H1 (cell line): ENCODE measurements at regions not wholly inside any gene's neighbourhood (a gene's known extent, or its start where the extent isn't known, plus 50 kb on each side); places are given as distances from the start of the nearest gene placed in this dataset.

ENCODE experiments used
- CHD2 ChIP-seq: IDR thresholded peaks from 2 replicates; pipeline ENCODE4 v1.6.1; 2012; ENCODE audit warnings: low read length, improper control_type of control experiment
- CTCF ChIP-seq, 3 experiments: IDR thresholded peaks; 1 replicate in 2 of 3; 2 replicates in 1 of 3; pipeline versions ENCODE4 v1.5.1 to v1.6.1; 2011; ENCODE audit warnings: low read length in 3 of 3, mild to moderate bottlenecking in 3 of 3, inconsistent platforms in 2 of 3, low read depth in 1 of 3, moderate library complexity in 1 of 3; ENCODE audit not compliant: insufficient read depth in 1 of 3; ENCODE audit errors: control extremely low read depth in 1 of 3
- EP300 ChIP-seq, 2 experiments: IDR thresholded peaks; 1 replicate in 1 of 2; 2 replicates in 1 of 2; pipeline ENCODE4 v1.6.1; 2011 to 2012; ENCODE audit warnings: low read depth in 2 of 2, low read length in 2 of 2, mild to moderate bottlenecking in 2 of 2, borderline replicate concordance in 1 of 2, inconsistent platforms in 1 of 2, moderate library complexity in 1 of 2
- GABPA ChIP-seq: IDR thresholded peaks from 2 replicates; pipeline ENCODE4 v1.6.1; 2011; ENCODE audit warnings: mild to moderate bottlenecking, low read length, moderate library complexity, borderline replicate concordance; ENCODE audit not compliant: insufficient read depth
- KDM1A ChIP-seq: fragments of 200-600, 300-600 bp; sonication (generic); IDR thresholded peaks from 2 replicates; pipeline ENCODE4 v1.7.1; 2016; ENCODE audit warnings: mild to moderate bottlenecking, low read length, borderline replicate concordance
- NRF1 ChIP-seq: IDR thresholded peaks from 2 replicates; pipeline ENCODE4 v1.6.1; 2011; ENCODE audit warnings: mild to moderate bottlenecking, low read depth, low read length, improper control_type of control experiment
- POLR2A ChIP-seq, 2 experiments: IDR thresholded peaks; 1 replicate in 1 of 2; 2 replicates in 1 of 2; pipeline ENCODE4 v1.6.1; 2011; ENCODE audit warnings: low read depth in 2 of 2, low read length in 2 of 2, mild to moderate bottlenecking in 2 of 2; ENCODE audit errors: control extremely low read depth in 1 of 2
- RAD21 ChIP-seq, 2 experiments: IDR thresholded peaks in 1 of 2; conservative IDR thresholded peaks in 1 of 2; 2 replicates each; pipeline ENCODE4 v1.6.1; 2011; ENCODE audit warnings: low read depth in 2 of 2, low read length in 2 of 2, improper control_type of control experiment in 1 of 2, inconsistent platforms in 1 of 2, mild to moderate bottlenecking in 1 of 2, moderate library complexity in 1 of 2
- TAF1 ChIP-seq: IDR thresholded peaks from 2 replicates; pipeline ENCODE4 v1.6.1; 2011; ENCODE audit warnings: mild to moderate bottlenecking, low read depth, low read length

GRCh38 chr12:66905201-66905600 is 226.3 kb upstream of the GRIP1 start:
- TF ChIP-seq CHD2, result no peak
- TF ChIP-seq GABPA, result no peak
- TF ChIP-seq NRF1, result no peak
- no peak for TF ChIP-seq POLR2A (IDR thresholded peaks at IDR 0.05; ENCODE audit: control extremely low read depth in 1 of 2, low read depth in 2 of 2, low read length in 2 of 2)
- no peak for TF ChIP-seq EP300 (IDR thresholded peaks at IDR 0.05; ENCODE audit: borderline replicate concordance in 1 of 2, low read depth in 2 of 2, low read length in 2 of 2)
- no peak for TF ChIP-seq CTCF (IDR thresholded peaks at IDR 0.05; ENCODE audit: control extremely low read depth in 1 of 3, insufficient read depth in 1 of 3, low read depth in 1 of 3, low read length in 3 of 3)
- TF ChIP-seq RAD21 (IDR thresholded peaks at IDR 0.05 in 1 of 2, conservative IDR thresholded peaks at IDR 0.05 in 1 of 2; ENCODE audit: low read depth in 2 of 2, low read length in 2 of 2), result no peak
- TF ChIP-seq TAF1, result no peak
- TF ChIP-seq KDM1A, result no peak
